GM18907 (cell line): ENCODE measurements at regions not wholly inside any gene's neighbourhood (a gene's known extent, or its start where the extent isn't known, plus 50 kb on each side); places are given as distances from the start of the nearest gene placed in this dataset.
A peak's percentile ranks its signal among the peaks of the same experiment; 100 is the strongest.

Source experiments
- ATAC-seq: cut with Tn5 transposase; IDR thresholded peaks from one replicate; pipeline ENCODE4 v1.9.1; 2021; ENCODE audit warnings: mild to moderate bottlenecking, moderate library complexity; ENCODE audit not compliant: unreplicated experiment

GRCh38 chr13:76035711-76036110 lies 399.6 kb downstream of the LMO7 start:
- no peak for ATAC-seq

GRCh38 chr13:76029706-76030105 lies 393.6 kb downstream of the LMO7 start:
- no peak for ATAC-seq

- ATAC-seq, result no peak
These were observed 393.0 kb downstream of the LMO7 start for GRCh38 chr13:76029088-76029487.

GRCh38 chr13:76027131-76027530 lies 391.0 kb downstream of the LMO7 start:
- ATAC-seq, result no peak

- no peak for ATAC-seq
These were observed 389.3 kb downstream of the LMO7 start for GRCh38 chr13:76025392-76025791.

- ATAC-seq, result no peak
These were observed 388.0 kb downstream of the LMO7 start for GRCh38 chr13:76024151-76024550.

GRCh38 chr13:76023652-76024051 lies 387.5 kb downstream of the LMO7 start:
- no peak for ATAC-seq

- ATAC-seq, result no peak
These were observed 384.4 kb downstream of the LMO7 start for GRCh38 chr13:76020421-76020955.

GRCh38 chr13:76019421-76020044 lies 383.4 kb downstream of the LMO7 start:
- ATAC-seq, result no peak

- no peak for ATAC-seq
These were observed 381.9 kb downstream of the LMO7 start for GRCh38 chr13:76017861-76018556.

- peak; percentile 83 for ATAC-seq
These were observed 380.8 kb downstream of the LMO7 start for GRCh38 chr13:76016799-76017400.

GRCh38 chr13:76014406-76015318 lies 378.5 kb downstream of the LMO7 start:
- ATAC-seq, result no peak

GRCh38 chr13:76012091-76012721 lies 376.1 kb downstream of the LMO7 start:
- ATAC-seq, result no peak

GRCh38 chr13:76009267-76009890 lies 373.2 kb downstream of the LMO7 start:
- peak; percentile 87 for ATAC-seq

- ATAC-seq, result no peak
These were observed 368.3 kb downstream of the LMO7 start for GRCh38 chr13:76004416-76004815.

- ATAC-seq, result no peak
These were observed 364.0 kb downstream of the LMO7 start for GRCh38 chr13:76000131-76000530.

GRCh38 chr13:75996582-75996981 lies 360.5 kb downstream of the LMO7 start:
- ATAC-seq, result no peak

- ATAC-seq, result no peak
These were observed 359.8 kb downstream of the LMO7 start for GRCh38 chr13:75995966-75996365.

GRCh38 chr13:75993823-75994222 lies 357.7 kb downstream of the LMO7 start:
- ATAC-seq, result no peak

- ATAC-seq, result no peak
These were observed 357.1 kb downstream of the LMO7 start for GRCh38 chr13:75993241-75993640.
